IMR-90 (cell line): ENCODE measurements at regions not wholly inside any gene's neighbourhood (a gene's known extent, or its start where the extent isn't known, plus 50 kb on each side); places are given as distances from the start of the nearest gene placed in this dataset.

Source experiments
- ATAC-seq: fragments of 200-7000 bp; cut with Tn5 transposase; 2 replicates; pipeline ENCODE4 v1.9.1; 2020; ENCODE audit warnings: low read depth, mild to moderate bottlenecking, moderate library complexity
- BruUV-seq: library from RNA; stranded (reverse); fragments of 400-500 nt; replicated peaks from 2 replicates; lab custom pipeline; 2021; lab: Mats Ljungman, UMichigan
- CTCF ChIA-PET: fragments of 300-600 bp; formaldehyde crosslinking; extraction: SDS; loops from one replicate; lab custom pipeline; 2021; ENCODE audit warnings: antibody characterized with exemption; lab: Yijun Ruan, JAX
- POLR2A ChIA-PET: fragments of 300-600 bp; sonication (Branson Sonifier 250); formaldehyde crosslinking; loops from one replicate; lab custom pipeline; 2022; ENCODE audit warnings: antibody characterized with exemption; ENCODE audit not compliant: unreplicated experiment; lab: Charles Lee
- DNase-seq: peaks from one replicate; pipeline ENCODE4 v3.0.0; 2013
- H2AFZ ChIP-seq: replicated peaks from 2 replicates; pipeline ENCODE3; 2013; ENCODE audit warnings: low read length, mild to moderate bottlenecking; ENCODE audit not compliant: poor library complexity
- H2AK5ac ChIP-seq: 2 replicates; pipeline ENCODE4 v1.6.1; 2013; ENCODE audit warnings: low read depth, low read length, inconsistent platforms
- H2AK9ac ChIP-seq: replicated peaks from 2 replicates; pipeline ENCODE3; 2013; ENCODE audit warnings: mild to moderate bottlenecking, low read depth, low read length, moderate library complexity; ENCODE audit not compliant: poor library complexity
- H2BK120ac ChIP-seq: 2 replicates; pipeline ENCODE4 v1.6.1; 2013; ENCODE audit warnings: low read depth, low read length, inconsistent platforms
- H2BK15ac ChIP-seq: 3 replicates; pipeline ENCODE4 v1.6.1; 2013; ENCODE audit warnings: low read depth, low read length, inconsistent platforms
- H2BK20ac ChIP-seq: 2 replicates; pipeline ENCODE4 v1.6.1; 2013; ENCODE audit warnings: low read depth, mild to moderate bottlenecking, inconsistent platforms, low read length, moderate library complexity
- H2BK5ac ChIP-seq: 2 replicates; pipeline ENCODE4 v1.6.1; 2013; ENCODE audit warnings: mild to moderate bottlenecking, low read depth, low read length, inconsistent platforms; ENCODE audit not compliant: poor library complexity, severe bottlenecking
- H3K14ac ChIP-seq: replicated peaks from 2 replicates; pipeline ENCODE4 v1.6.1; 2013; ENCODE audit warnings: low read depth, low read length, inconsistent platforms
- H3K18ac ChIP-seq: 2 replicates; pipeline ENCODE4 v1.6.1; 2013; ENCODE audit warnings: low read depth, low read length, control low read depth
- H3K23ac ChIP-seq: 2 replicates; pipeline ENCODE4 v1.6.1; 2013; ENCODE audit warnings: low read depth, low read length, inconsistent platforms
- H3K27ac ChIP-seq: 2 replicates; pipeline ENCODE4 v1.5.1; 2013; ENCODE audit warnings: mild to moderate bottlenecking, control low read depth, low read length; ENCODE audit not compliant: insufficient read depth
- H3K27me3 ChIP-seq: 2 replicates; pipeline ENCODE4 v1.6.1; 2013; ENCODE audit warnings: low read length; ENCODE audit not compliant: control insufficient read depth, insufficient read depth
- H3K36me3 ChIP-seq: 2 replicates; pipeline ENCODE4 v1.6.1; 2013; ENCODE audit warnings: low read length, mixed read lengths; ENCODE audit not compliant: control insufficient read depth, insufficient read depth
- H3K4ac ChIP-seq: 2 replicates; pipeline ENCODE4 v1.6.1; 2013; ENCODE audit warnings: low read depth, low read length, inconsistent platforms
- H3K4me1 ChIP-seq: 2 replicates; pipeline ENCODE4 v1.6.1; 2013; ENCODE audit warnings: low read length, mixed read lengths; ENCODE audit not compliant: control insufficient read depth, insufficient read depth
- H3K4me2 ChIP-seq: 2 replicates; pipeline ENCODE4 v1.6.1; 2013; ENCODE audit warnings: low read depth, mild to moderate bottlenecking, control low read depth, low read length, moderate library complexity
- H3K4me3 ChIP-seq: 2 replicates; pipeline ENCODE4 v1.5.1; 2013; ENCODE audit warnings: low read depth, mild to moderate bottlenecking, control low read depth, low read length, moderate library complexity; ENCODE audit not compliant: insufficient read depth
- H3K56ac ChIP-seq: 2 replicates; pipeline ENCODE4 v1.6.1; 2013; ENCODE audit warnings: low read length, inconsistent platforms; ENCODE audit not compliant: insufficient read depth; ENCODE audit errors: extremely low read depth
- H3K79me1 ChIP-seq, 2 experiments: 2 replicates each; pipeline ENCODE4 v1.6.1; 2013; ENCODE audit warnings: low read length in 2 of 2, inconsistent platforms in 1 of 2, low read depth in 1 of 2
- H3K9ac ChIP-seq: 2 replicates; pipeline ENCODE4 v1.6.1; 2013; ENCODE audit warnings: low read depth, low read length, control low read depth
- H3K9me1 ChIP-seq: 2 replicates; pipeline ENCODE4 v1.6.1; 2013; ENCODE audit warnings: low read length, inconsistent platforms; ENCODE audit not compliant: insufficient read depth
- H3K9me3 ChIP-seq: 2 replicates; pipeline ENCODE4 v1.6.1; 2013; ENCODE audit warnings: low read length; ENCODE audit not compliant: control insufficient read depth, insufficient read depth
- H4K20me1 ChIP-seq: 2 replicates; pipeline ENCODE4 v1.6.1; 2013; ENCODE audit warnings: low read length, inconsistent platforms; ENCODE audit not compliant: insufficient read depth
- H4K5ac ChIP-seq: 2 replicates; pipeline ENCODE4 v1.6.1; 2013; ENCODE audit warnings: mild to moderate bottlenecking, low read depth, low read length, control low read depth
- H4K8ac ChIP-seq, 2 experiments: 2 replicates each; pipeline ENCODE4 v1.6.1; 2013; ENCODE audit warnings: low read depth in 2 of 2, low read length in 2 of 2, control low read depth in 1 of 2, inconsistent platforms in 1 of 2
- H4K91ac ChIP-seq: 2 replicates; pipeline ENCODE4 v1.6.1; 2013; ENCODE audit warnings: low read depth, low read length, inconsistent platforms; ENCODE audit not compliant: insufficient read depth
- CEBPB ChIP-seq: IDR thresholded peaks from 2 replicates; pipeline ENCODE4 v1.6.1; 2012; ENCODE audit warnings: low read depth, low read length, improper control_type of control experiment
- NFE2L2 ChIP-seq: fragments of 150-350 bp; IDR thresholded peaks from 2 replicates; pipeline ENCODE4 v1.6.1; 2016; ENCODE audit warnings: low read depth, mild to moderate bottlenecking, low read length
- RCOR1 ChIP-seq: IDR thresholded peaks from 2 replicates; pipeline ENCODE4 v1.6.1; 2012; ENCODE audit warnings: mild to moderate bottlenecking, low read length, improper control_type of control experiment; ENCODE audit not compliant: insufficient replicate concordance
- WGBS, 2 experiments: methylation state at CpG; one replicate each; pipeline versions ENCODE4 v1.1.5 to v1.1.7; 2013; ENCODE audit warnings: missing lambda C conversion rate in 2 of 2; ENCODE audit not compliant: insufficient read length in 1 of 2; ENCODE audit errors: extremely low coverage in 2 of 2; 5-methylcytosine and 5-hydroxymethylcytosine counted together
- dilution Hi-C: fragments of 300-500 bp; cut with HindIII; formaldehyde crosslinking; loops from one replicate; pipeline ENCODE4 v1.14.3; 2018; ENCODE audit warnings: low sequenced_read_pairs; ENCODE audit not compliant: unreplicated experiment
- in situ Hi-C: fragments of 300-500 bp; cut with MboI; formaldehyde crosslinking; loops from 3 replicates; pipeline ENCODE4 v1.14.3; 2019; ENCODE audit warnings: low sequenced_read_pairs, inconsistent platforms, mixed read lengths
- intact Hi-C: fragments of 100-400 bp; cut with micrococcal nuclease; formaldehyde crosslinking; loops from 2 replicates; pipeline ENCODE4 v1.10.0; 2022

- Histone ChIP-seq H2BK20ac (no peak overlapping the region), H3K9me3 (no peaks in the 10 kb centered on the region), H3K56ac (no peak overlapping the region), H2BK120ac (no peak overlapping the region), H3K36me3 (no peaks in the 10 kb centered on the region), H4K20me1 (no peaks in the 10 kb centered on the region), H2AK5ac (no peak overlapping the region), H3K79me1 (no peaks in the 10 kb centered on the region), H3K4me2 (no peak overlapping the region), H3K27ac (no peak overlapping the region), H3K4ac (no peak overlapping the region), H2AK9ac (no peak overlapping the region), H3K9ac (no peak overlapping the region), H4K8ac (no peak overlapping the region), H2AFZ (no peak overlapping the region), H3K4me3 (no peak overlapping the region), H3K4me1 (no peaks in the 10 kb centered on the region), H3K18ac (no peak overlapping the region), H3K9me1 (no peaks in the 10 kb centered on the region), H4K91ac (no peak overlapping the region), H3K14ac (no peak overlapping the region), H3K23ac (no peak overlapping the region), H2BK15ac (no peak overlapping the region), H3K27me3 (no peaks in the 10 kb centered on the region), H4K5ac (no peak overlapping the region), H2BK5ac (no peak overlapping the region)
- no peak for TF ChIP-seq NFE2L2
- no peak for TF ChIP-seq RCOR1
- peak; percentile 72 for TF ChIP-seq CEBPB
- dilution Hi-C loops (no loop called here), in situ Hi-C loops (no loop called here), intact Hi-C loops (no loop called here)
- ChIA-PET CTCF (no interaction called here), POLR2A (no interaction called here)
- no peak for DNase-seq
- 60% methylated on average over 1 of the region's 2 CpGs; no CpG with 5 or more reads in 1 of the 2 experiments for WGBS, 2 experiments
- no peak for ATAC-seq
- no TSS peak for BruUV-seq
Measured at GRCh38 chr16:64035337-64035736, 1086.5 kb downstream of the CDH11 start.
